PC-9 (cell line): ENCODE measurements at regions not wholly inside any gene's neighbourhood (a gene's known extent, or its start where the extent isn't known, plus 50 kb on each side); places are given as distances from the start of the nearest gene placed in this dataset.
A peak's percentile ranks its signal among the peaks of the same experiment; 100 is the strongest.

Source experiments
- BruUV-seq: library from RNA; stranded (reverse); fragments of 400-500 nt; replicated peaks from 2 replicates; lab custom pipeline; 2021; lab: Mats Ljungman, UMichigan
- CTCF ChIA-PET: fragments of 300-600 bp; sonication (Branson Sonifier 250); formaldehyde crosslinking; loops from one replicate; lab custom pipeline; 2022; ENCODE audit warnings: antibody characterized with exemption; lab: Charles Lee
- POLR2A ChIA-PET: fragments of 300-600 bp; sonication (Branson Sonifier 250); formaldehyde crosslinking; loops from one replicate; lab custom pipeline; 2022; ENCODE audit warnings: antibody characterized with exemption; ENCODE audit not compliant: unreplicated experiment; lab: Charles Lee
- DNase-seq, 2 experiments: peaks; one replicate each; pipeline versions ENCODE4 v3.0.0 to v3.0.0-alpha.2; 2015 to 2022; ENCODE audit warnings: mixed read lengths in 1 of 2
- H2AFZ ChIP-seq: fragments of 200-600 bp; sonication (generic); 2 replicates; pipeline ENCODE4 v1.8.1; 2017; ENCODE audit warnings: antibody characterized with exemption
- H3F3A ChIP-seq: fragments of 200-600 bp; sonication (generic); 2 replicates; pipeline ENCODE4 v1.8.1; 2017; ENCODE audit warnings: antibody characterized with exemption, mild to moderate bottlenecking, low read depth; ENCODE audit not compliant: insufficient read depth
- H3K27ac ChIP-seq: fragments of 200-600 bp; sonication (generic); 2 replicates; pipeline ENCODE4 v1.6.1; 2016; ENCODE audit warnings: mixed run types
- H3K27me3 ChIP-seq: fragments of 200-600 bp; sonication (generic); 2 replicates; pipeline ENCODE4 v1.6.1; 2016; ENCODE audit warnings: low read depth, mixed run types; ENCODE audit not compliant: insufficient read depth
- H3K36me3 ChIP-seq: fragments of 200-600 bp; sonication (generic); 2 replicates; pipeline ENCODE4 v1.6.1; 2016; ENCODE audit warnings: low read depth, mixed run types
- H3K4me1 ChIP-seq: fragments of 200-600 bp; sonication (generic); replicated peaks from 2 replicates; pipeline ENCODE4 v1.6.1; 2016; ENCODE audit warnings: mixed run types; ENCODE audit not compliant: insufficient read depth
- H3K4me2 ChIP-seq: fragments of 200-600 bp; sonication (generic); 2 replicates; pipeline ENCODE4 v1.6.1; 2017; ENCODE audit warnings: mixed run types
- H3K4me3 ChIP-seq: fragments of 200-600 bp; sonication (generic); 2 replicates; pipeline ENCODE4 v1.6.1; 2016; ENCODE audit warnings: mixed run types
- H3K79me2 ChIP-seq: fragments of 200-600 bp; sonication (generic); 2 replicates; pipeline ENCODE4 v1.6.1; 2017; ENCODE audit warnings: low read depth, mixed run types
- H3K9me2 ChIP-seq: fragments of 200-600 bp; sonication (generic); 2 replicates; pipeline ENCODE4 v1.8.1; 2017; ENCODE audit warnings: mild to moderate bottlenecking; ENCODE audit not compliant: insufficient read depth
- H3K9me3 ChIP-seq: fragments of 200-600 bp; sonication (generic); 2 replicates; pipeline ENCODE4 v1.8.1; 2016; ENCODE audit warnings: low read depth; ENCODE audit not compliant: insufficient read depth
- H4K20me1 ChIP-seq: fragments of 200-600 bp; sonication (generic); 2 replicates; pipeline ENCODE4 v1.8.1; 2017; ENCODE audit not compliant: insufficient read depth
- CTCF ChIP-seq: fragments of 200-600 bp; sonication (generic); conservative IDR thresholded peaks from 2 replicates; pipeline ENCODE4 v1.6.1; 2017; ENCODE audit warnings: mixed run types, antibody characterized with exemption, mild to moderate bottlenecking, moderate library complexity
- EZH2 ChIP-seq: fragments of 200-600 bp; sonication (generic); IDR thresholded peaks from 2 replicates; pipeline ENCODE4 v1.8.0; 2017; ENCODE audit warnings: antibody characterized with exemption, low read depth
- intact Hi-C: fragments of 100-400 bp; cut with micrococcal nuclease; formaldehyde crosslinking; loops from one replicate; pipeline ENCODE4 v1.10.0; 2022; ENCODE audit not compliant: unreplicated experiment

GRCh38 chr1:93764366-93764750, 82.7 kb upstream of the BCAR3 start:
- H3K27me3 ChIP-seq: no peaks in the 10 kb centered on the region
- ChIA-PET CTCF (no interaction called here), POLR2A (no interaction called here)
- H3K4me1 ChIP-seq: peaks cover 100% of the 10 kb centered on the region
- peak overlapping the region; percentile 15; the same call in 1 of the 2 replicates for H3K4me2 ChIP-seq
- H3K36me3 ChIP-seq: peaks cover 82% of the 10 kb centered on the region
- DNase-seq: no peak
- H3K79me2 ChIP-seq: peaks cover 98% of the 10 kb centered on the region
- no peaks in the 10 kb centered on the region for H3K9me2 ChIP-seq
- intact Hi-C loops: no loop called here
- H3F3A ChIP-seq: peaks cover 94% of the 10 kb centered on the region
- H2AFZ ChIP-seq: no peak overlapping the region
- no peaks in the 10 kb centered on the region for H3K9me3 ChIP-seq
- no peak for TF ChIP-seq CTCF
- TF ChIP-seq EZH2: no peak
- H4K20me1 ChIP-seq: no peaks in the 10 kb centered on the region
- no TSS peak for BruUV-seq
- H3K4me3 ChIP-seq: no peak overlapping the region
- peak overlapping the region; percentile 35 for H3K27ac ChIP-seq

GRCh38 chr1:93763704-93764365, 82.2 kb upstream of the BCAR3 start:
- Histone ChIP-seq H3K27ac (peak overlapping the region; percentile 85), H3K9me2 (no peaks in the 10 kb centered on the region), H3K27me3 (no peaks in the 10 kb centered on the region), H3F3A (peaks cover 99% of the 10 kb centered on the region), H3K79me2 (peaks cover 95% of the 10 kb centered on the region), H3K9me3 (no peaks in the 10 kb centered on the region), H3K4me1 (peaks cover 100% of the 10 kb centered on the region), H3K36me3 (peaks cover 79% of the 10 kb centered on the region), H3K4me2 (0 out of 2 replicates have a peak overlapping the region, but pooled peaks have one; percentile 15), H4K20me1 (no peaks in the 10 kb centered on the region), H3K4me3 (no peak overlapping the region), H2AFZ (no peak overlapping the region)
- DNase-seq: no peak
- ChIA-PET POLR2A (no interaction called here), CTCF (no interaction called here)
- no peak for TF ChIP-seq CTCF
- no peak for TF ChIP-seq EZH2
- no TSS peak for BruUV-seq
- intact Hi-C loops: no loop called here

GRCh38 chr1:93758842-93759515, 77.3 kb upstream of the BCAR3 start:
- BruUV-seq: TSS peak; percentile 34
- Histone ChIP-seq H3K9me2 (no peaks in the 10 kb centered on the region), H3K9me3 (no peaks in the 10 kb centered on the region), H3K4me2 (peak overlapping the region; percentile 58), H2AFZ (no peak overlapping the region), H3K36me3 (peaks cover 76% of the 10 kb centered on the region), H3K27ac (peak overlapping the region; percentile 85), H3K4me1 (peaks cover 100% of the 10 kb centered on the region), H3K79me2 (peaks cover 91% of the 10 kb centered on the region), H4K20me1 (no peaks in the 10 kb centered on the region), H3F3A (peaks cover 98% of the 10 kb centered on the region), H3K4me3 (peak overlapping the region; percentile 20; the same call in 1 of the 2 replicates), H3K27me3 (no peaks in the 10 kb centered on the region)
- POLR2A ChIA-PET: no interaction called here
- peak; percentile 60 to 97 for DNase-seq
- CTCF ChIA-PET: no interaction called here
- intact Hi-C loops: loop anchor here (1.0 to 5.0 kb wide), 3 partner anchors 20 to 177 kb away; no protein-coding TSS in a partner anchor
- no peak for TF ChIP-seq EZH2
